Activated CD4-positive, alpha-beta T cell treated with anti-CD3 and anti-CD28 coated beads, Interleukin-2, amount 50 U/mL, for 48 hours (primary cell): ENCODE measurements at regions not wholly inside any gene's neighbourhood (a gene's known extent, or its start where the extent isn't known, plus 50 kb on each side); places are given as distances from the start of the nearest gene placed in this dataset.
"Not testable (repeated sequence)": the region's sequence is repeated elsewhere in the genome, so short reads cannot be mapped to it uniquely, and the experiment has no call there.

ENCODE experiments used
- DNase-seq, 2 experiments: peaks; one replicate each; pipeline ENCODE4 v3.0.0-alpha.2; 2020

DNA sequence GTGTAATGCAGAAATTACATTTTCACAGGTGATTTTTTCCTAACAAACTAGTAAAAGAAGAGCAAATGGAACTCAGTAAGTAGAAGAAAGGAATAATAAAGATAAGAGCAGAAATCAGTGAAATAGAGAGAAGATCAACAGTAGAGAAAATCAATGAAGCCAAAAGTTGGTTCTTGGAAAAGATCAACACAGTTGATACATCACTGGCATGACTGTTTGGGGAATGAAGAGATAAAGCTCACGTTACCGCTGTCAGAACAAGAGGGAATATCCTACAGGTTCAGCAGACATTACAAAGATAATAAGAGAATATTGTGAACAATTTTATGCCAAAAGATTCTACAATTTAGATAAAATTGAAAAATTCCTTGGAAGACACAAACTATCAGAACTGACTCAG lies 146.4 kb downstream of the ACTR3B start:
- no peak for DNase-seq

DNA sequence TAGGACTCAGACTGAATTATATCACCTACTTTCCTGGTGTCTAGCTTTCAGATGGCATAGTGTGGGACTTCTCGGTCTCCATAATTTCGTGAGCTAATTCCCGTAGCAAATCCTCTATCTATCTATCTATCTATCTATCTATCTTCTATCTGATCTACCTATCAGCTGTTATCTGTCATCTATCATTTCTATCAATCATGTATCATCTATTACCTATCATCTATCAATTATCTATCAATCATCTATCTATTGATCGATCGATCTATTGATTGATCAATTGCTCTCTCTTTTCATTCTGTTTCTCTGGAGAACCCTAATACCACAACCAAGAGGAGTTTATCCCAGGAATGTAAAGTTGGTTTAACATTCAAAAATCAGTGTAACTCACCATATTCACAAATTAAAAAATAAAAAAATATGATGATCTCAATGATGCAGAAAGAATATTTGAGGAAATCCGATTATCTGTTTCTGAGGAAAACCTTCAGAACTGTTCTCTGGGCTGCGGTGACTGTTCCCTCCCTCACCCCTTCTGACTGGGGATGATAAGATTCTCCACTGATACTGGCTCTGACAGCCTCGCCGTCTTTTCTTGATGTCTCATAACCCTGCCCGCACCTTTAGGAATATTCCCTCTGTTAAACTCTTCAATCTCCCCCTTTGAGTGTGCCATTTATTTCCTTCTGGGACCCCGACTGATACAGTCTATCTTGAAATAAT lies 147.7 kb downstream of the ACTR3B start:
- no peak for DNase-seq

DNA sequence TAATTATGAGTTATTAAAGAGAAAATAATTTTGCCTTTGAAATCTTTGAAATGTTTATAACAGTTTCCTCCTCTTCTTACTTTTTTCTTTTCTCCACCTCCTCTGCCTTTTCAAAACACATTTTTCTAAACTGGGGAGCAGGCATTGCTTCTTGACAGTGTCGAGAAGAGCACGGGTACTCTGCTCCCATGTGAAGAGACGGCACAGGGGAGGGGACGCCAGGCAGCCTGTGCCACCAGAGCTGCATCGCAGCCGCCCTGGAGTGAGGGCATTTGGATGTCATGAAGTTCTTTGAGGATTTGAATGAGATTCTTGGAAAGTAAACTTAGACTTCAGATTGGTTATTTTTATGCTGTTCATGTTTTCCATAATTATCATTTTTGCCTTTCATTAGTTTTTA lies 149.7 kb downstream of the ACTR3B start:
- no peak for DNase-seq

DNA sequence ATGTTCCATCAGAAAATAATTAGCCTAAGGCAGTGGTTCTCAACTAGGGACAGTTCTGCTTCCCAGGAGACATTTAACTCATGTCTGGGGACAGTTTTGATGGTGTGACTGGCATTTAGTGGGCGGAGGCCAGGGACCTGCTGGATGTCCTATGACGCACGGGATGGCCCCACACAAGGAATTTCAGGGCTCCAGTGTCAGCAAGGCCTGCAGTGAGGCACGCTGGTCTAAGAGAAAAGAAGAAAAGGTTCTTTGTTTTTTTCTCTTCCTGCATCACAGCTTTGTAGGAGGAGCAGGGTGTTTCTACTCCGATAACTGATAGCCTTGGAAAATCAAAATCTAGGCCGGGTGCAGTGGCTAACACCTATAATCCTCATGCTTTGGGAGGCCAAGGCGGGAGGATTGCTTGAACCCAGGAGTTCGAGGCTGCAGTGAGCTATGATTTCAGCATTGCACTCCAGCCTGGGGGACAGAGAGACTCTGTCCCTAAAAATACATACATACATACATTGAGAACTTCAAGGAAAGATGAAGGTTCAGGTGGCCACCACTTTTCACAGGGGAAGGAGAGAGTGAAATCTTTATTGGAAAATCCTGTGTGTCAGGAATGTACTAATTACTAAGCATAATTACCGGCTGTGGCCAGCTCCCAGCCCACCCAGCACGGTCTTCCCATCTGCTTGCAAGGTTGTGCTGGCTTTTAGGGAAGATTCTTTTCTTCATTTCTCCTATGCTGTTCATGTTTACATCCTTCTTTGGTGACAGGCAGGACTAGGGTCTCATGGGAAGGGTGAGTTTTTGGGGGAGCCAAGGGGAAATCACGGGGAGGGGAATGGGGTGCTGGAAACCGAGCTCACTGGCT lies 150.4 kb downstream of the ACTR3B start:
- DNase-seq, result no peak

DNA sequence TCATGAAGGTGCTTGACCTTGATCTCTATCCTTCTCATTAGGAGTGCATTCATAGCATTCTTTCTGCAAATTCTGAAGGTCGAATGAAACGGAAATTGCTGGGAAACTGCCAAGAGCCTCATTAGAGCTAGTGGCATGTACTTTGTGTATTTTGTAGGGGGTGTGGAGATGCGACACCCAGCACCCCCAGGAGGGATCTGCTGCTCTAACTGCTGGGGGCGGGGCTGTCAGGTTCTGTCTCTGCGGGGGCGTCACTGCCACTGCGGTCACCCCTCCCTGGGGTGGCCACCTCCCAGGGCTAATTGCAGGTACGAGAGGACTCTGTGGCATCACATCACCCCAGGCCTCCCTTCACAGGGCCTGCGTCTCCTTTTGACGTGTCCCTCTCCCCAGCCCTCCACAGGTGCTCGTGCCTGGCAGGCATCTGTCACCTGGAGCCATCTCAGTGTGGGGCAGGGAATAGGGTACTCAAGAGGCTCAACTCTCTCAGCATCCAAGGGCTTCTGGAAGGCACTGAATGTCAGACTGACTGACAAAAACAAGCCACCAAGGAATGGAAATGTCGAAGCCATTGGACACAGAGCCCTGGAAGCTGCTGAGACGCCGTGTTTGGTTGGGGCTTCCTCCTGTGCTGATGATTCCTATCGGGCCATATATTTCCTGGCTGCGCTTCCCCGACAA lies 151.1 kb downstream of the ACTR3B start:
- no peak for DNase-seq

DNA sequence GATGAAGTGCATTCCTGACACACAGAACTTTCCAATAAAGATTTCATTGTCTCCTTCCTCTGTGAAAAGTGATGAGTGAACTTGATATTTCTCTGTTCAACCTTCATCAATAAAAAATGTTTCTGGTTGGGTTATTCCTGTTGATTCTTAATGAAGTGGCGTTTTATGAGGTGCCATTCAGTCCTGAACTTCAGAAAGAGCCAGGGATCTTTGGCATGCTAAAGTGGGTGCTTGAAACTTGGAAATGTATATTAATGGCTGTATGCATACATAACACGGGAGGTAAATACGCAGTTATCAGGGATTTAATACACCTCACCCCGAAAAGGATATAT lies 151.6 kb downstream of the ACTR3B start:
- DNase-seq, result no peak

DNA sequence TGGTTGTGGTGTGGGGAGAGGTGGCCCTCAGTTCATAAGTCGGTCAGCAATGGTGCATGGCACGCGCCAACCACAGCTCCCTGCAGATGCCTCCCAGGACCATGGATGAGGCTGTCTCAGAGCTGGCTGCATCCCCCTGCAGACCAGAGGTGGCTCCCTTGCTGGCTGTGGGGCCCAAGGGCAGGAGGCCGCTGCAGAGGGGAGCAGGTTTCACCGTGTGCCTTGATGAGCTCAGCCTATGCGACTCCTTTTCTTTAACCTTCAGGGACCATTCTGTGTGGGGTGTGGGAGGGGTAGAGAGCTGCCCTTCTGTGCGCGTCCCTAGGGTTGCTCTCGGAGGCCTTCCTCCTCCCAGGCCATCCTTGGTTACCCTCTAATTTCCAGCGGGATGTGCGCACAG lies 152.4 kb downstream of the ACTR3B start:
- DNase-seq, result no peak

DNA sequence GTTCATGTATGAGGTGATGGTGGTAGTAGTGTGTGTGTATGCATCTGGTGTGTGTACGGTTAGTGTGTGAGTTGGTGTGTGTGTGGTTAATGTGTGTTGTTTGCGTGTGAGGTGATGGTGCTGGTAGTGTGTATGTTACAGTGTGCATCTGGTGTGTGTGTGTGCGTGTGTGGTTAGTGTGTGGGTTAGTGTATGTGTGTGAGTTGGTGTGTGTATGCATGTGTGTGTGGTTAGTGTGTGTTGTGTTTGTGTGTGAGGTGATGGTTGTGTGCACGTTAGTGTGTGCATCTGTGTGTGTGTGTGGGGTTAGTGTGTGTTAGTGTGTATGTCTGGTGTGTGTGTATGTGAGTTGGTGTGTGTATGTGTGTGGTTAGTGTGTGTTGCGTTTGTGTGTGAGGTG lies 153.0 kb downstream of the ACTR3B start:
- DNase-seq, result no peak

DNA sequence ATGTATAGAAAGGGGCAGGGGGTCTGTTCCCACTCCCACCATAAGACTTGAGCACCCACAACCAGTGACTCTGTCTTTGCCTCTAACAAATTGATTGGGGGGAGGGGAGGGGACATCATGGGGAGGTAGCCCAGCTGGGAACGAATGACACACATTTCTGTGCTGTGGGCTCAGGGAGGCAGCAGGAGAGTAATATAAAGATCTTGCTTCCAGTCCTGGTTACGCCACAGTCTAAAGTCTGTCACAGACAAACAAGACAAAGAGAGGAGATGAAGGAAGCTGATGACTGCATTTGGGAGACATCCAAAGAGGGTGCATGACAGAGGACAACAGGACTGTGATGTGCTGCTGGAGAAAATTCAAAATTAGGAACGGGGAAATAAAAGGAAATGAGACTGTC lies 153.9 kb downstream of the ACTR3B start:
- no peak for DNase-seq

DNA sequence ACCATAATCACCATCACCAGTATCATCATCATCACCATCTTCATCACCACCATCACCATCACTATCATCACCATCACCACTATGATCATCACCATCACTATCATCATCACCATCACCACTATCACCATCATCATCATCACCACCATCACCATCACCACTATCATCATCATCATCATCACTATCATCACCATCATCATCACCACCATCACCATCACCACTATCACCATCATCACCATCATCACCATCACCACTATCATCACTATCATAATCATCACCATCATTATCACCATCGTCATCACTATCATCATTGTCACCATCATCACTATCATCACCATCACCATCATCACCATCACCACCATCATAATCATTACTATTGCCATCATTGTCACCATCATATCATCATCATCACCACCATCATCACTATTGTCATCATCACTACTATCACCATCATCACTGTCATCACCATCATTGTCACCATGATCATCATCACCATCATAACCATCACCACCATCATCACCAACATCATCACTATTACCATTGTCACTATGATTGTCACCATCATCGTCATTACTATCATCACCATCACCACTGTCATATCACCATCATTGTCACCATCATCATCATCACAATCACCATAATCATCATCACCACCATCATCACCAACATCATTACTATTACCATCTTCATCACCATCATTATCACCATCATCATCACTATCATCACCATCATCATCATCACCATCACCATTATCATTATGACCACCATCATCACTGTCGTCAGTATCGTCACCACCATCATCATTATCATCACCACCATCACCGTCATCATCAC lies 154.7 kb downstream of the ACTR3B start:
- no peak for DNase-seq

DNA sequence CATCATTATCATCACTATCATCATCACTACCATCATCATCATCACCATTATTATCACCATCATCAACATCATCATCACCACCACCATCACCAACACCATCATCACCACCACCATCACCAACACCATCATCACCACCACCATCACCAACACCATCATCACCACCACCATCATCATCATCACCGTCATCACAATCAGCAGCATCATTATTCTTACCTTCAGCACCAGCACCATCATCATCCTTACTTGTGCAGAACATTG lies 155.2 kb downstream of the ACTR3B start:
- not testable (repeated sequence) for DNase-seq

DNA sequence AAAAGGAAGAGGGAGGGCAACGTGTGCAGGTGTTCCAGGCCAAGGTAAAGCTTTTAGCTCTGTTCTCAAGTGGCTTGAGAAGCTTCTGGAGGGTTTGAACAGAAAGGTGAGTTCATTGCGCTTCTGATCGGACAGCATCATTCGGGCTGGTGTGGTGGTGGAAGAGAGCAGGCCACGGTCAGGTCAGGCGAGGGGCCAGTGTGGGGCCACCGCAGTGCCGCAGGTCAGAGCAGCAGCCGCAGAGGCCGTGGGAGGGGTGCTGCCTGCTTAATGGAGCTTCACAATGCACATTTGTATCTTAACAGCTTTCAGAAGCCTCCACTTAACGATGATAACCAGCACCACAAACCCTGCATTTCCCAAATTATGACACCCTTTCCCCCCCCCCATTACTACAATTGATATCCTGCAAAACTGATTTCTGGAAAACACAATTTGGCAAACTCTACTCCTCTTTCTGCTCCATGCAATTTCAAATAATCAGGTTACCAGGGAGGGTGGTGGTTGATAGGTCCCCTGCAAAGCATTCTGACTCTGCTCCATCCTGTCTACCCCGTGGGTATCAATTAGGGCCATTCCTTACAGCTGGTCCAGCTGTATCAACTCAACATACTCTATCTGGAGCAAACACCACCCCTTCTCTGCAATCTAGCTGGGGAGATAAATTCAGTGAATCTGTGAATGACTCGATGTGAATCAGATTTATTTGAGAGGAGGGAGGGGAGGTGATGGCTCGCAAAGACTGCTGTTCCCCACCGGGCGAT lies 162.9 kb downstream of the ACTR3B start:
- DNase-seq, result no peak

DNA sequence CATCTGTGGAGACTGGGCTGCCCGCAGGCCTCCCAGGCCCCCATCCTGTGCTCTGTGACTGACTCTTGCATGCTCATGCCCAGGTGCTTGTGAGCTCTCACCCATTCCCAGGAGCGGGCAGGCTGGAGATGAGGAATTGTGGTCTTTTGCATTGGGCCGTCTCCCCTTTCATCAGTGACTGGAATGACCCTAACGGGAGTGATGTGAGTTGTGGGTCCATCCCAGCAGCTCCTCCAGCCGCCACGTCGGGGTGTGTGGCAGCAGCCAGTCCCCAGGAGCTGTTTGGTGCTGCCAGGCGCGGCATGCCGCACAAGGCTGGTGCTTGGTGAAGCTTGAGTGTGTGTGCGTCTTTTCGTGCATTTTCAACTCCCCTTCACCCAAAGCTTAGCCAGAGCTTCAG lies 164.2 kb downstream of the ACTR3B start:
- DNase-seq, result no peak

DNA sequence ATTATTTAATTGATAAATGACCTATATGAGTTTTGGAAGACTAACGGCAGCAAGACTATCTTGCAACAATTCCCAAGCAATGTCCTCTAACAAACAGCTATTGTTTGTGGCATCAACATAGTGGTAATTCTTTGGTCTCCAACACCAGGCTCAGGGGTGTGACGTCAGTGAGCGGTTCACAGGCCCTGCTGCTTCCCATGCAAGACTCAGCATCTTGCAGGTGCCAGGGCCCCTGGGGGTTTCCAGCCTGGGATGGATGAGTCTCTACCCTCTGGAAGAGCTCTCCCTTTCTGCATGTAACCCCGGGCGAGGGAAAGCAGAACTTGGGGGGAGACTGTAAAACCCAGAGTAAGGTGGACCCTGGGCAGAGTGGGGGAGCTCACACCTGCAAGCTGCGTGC lies 164.7 kb downstream of the ACTR3B start:
- no peak for DNase-seq

DNA sequence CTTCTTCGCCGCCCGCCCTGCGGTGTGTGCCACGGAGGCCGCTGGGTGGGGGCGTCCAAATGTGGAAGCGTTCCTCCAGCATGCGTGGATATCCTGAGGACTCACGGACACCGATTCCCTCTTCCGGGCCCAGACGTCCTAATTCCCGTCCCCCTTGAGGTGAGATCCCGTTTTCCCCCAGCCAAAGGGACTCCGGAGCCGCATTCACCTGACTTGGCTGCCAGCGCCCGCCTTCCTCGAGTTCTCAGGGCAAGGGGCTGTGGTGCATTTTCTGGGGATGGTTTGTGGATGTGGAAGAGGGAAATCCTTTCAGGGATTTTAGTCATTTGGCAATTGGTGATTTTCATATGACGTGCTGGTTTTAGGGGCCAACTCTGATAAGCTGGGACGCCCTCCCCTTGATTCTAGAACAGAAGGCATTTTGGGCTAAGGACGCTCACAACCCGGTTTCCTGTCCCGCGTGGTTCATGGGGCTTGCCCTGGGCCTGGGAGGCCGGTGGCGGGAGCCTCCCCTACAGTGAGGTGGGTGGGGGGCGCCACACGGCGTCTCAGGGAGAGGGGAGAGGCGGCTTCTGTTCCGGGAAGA lies 165.4 kb downstream of the ACTR3B start:
- no peak for DNase-seq

DNA sequence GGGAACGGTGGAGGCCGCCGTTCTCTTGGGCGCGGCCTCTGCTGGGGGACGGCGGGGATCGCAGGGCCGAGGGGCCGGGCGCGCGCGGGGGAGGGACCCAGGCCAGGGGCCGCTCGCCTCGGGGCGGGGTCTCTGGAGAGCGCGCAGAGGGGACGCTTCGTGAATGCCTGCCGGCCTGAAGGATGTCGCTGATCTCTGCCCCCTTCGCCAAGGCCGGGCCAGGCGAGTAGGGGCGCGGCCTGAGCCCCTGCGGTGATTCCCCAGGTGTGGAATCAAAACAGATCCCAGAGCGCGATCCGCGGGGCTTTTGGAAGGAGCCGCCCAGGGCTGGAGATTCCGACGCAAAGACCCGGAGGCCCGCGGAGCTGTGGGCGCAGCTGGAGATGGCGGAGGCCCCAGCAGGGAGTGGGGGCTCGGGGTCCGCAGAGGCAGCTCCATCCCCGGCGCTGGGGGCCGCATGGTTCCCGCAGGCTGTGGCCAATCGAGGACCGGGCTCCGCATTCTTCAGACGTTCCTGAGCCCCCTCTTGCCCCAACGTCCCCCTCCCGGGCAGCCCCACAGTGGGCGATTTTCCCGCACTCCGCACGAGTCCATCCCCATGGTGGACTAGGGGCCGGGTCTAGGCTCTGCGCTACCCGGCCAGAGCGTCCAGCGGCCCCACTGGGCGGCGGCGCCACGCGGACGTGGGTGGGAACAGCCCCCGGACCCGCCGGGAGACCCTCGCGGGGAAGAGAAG lies 166.0 kb downstream of the ACTR3B start:
- no peak for DNase-seq

DNA sequence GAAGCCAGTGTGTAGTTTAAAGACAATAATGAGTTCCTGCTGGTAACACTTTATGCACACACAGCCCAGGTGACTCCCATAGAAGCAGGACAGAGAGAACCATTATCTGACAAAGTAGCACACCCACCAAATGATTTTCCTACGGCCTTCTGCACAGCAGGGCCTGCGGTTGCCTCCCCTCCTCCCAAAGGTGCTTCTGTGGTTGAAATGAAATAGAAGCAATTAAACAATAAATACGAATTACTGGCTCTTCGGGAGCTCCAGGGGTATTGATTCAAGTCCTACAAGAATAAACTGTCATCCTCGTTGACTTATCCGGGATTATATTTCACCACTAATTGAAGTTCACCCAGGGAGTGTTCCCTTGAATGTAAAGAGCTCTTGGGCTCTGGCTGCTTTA lies 172.1 kb downstream of the ACTR3B start:
- DNase-seq, result no peak

DNA sequence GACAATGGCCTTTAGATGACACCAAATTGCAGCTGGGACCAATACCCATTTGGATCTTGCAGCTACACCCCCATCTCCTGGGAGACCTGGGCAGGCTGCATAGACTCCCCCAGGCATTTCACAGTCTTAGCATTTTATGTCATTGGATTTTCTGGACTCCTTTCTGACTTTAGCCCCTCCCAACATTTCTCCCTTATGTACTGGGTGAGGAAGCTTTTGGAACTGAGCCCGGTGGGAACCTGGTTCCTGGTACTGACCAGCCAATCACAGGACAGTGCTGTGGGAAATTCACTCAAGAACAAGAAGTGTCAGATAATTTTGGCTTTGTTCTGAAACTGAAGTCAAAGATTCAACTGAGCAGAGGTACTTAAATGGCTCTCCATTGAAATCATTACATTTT lies 177.7 kb downstream of the ACTR3B start:
- no peak for DNase-seq

DNA sequence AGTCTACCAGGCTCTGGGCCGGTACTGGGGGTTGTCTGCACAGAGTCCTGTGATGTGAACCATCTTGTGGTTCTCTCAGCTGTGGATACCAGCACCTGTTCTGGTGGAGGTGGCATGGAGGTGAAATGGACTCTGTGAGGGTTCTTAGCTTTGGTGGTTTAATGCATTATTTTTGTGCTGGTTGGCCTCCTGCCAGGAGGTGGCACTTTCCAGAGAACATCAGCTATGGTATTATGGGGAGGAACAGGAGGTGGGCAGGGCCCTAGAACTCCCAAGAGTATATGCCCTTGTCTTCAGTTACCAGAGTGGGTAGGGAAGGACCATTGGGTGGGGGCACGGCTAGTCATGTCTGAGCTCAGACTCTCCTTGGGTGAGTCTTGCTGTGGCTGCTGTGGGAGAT lies 187.1 kb downstream of the ACTR3B start:
- not testable (repeated sequence) for DNase-seq

DNA sequence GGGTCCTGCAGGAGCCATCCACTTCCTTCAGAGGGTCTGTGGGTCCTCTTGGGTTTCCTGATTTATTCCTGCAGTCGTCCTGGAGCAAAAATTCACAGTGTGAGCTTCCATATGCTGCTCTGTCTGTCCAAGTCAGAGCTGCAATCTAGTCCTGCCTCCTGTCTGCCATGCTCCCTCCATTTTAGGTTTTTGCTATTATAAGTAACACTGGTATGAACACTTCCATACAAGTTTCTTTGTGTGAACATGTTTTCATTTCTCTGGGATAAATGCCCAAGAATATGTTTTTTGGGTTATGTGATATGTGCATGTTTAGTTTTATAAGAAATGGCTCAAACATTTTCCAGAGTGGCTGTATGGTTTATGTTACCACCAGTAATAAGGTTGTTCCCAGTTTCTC lies 188.1 kb downstream of the ACTR3B start:
- DNase-seq, result no peak

DNA sequence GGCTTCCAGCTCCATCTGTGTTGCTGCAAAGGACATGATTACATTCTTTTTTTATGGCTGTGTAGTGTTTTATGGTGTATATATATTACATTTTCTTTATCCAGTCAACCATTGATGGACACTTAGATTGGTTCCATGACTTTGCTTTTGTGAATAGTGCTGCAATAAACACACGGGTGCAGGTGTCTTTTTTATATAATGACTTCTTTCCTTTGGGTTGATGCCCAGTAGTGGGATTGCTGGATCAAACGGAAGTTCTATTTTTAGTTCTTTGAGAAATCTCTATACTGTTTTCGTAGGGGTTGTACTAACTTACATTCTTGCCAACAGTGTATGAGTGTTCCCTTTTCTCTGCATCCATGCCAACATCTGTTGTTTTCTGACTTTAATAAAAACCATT lies 189.7 kb downstream of the ACTR3B start:
- DNase-seq, result no peak

DNA sequence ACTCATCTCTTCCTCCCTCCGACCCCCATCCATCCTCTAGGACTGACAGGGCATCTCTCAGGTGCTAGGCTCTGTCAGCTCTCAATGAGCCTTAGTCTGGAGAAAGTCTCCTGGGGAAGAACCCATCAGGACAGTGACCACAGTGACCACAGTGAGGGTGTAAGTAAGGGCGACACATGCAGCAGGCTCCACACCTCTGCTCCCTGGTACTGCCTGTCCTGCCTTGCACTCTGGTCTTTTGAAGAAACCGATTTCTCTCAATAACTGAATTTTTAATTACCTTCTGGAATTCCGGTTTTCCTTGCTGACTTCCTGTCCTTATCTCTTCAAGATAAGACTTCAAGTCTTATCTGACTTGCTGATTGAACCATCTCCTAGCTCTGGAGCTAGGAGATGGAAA lies 190.2 kb downstream of the ACTR3B start:
- DNase-seq, result no peak
